CD4-positive, alpha-beta T cell treated with Interleukin-10 for 1 hour (primary cell): ENCODE measurements at regions not wholly inside any gene's neighbourhood (a gene's known extent, or its start where the extent isn't known, plus 50 kb on each side); places are given as distances from the start of the nearest gene placed in this dataset.
"Not testable (repeated sequence)": the region's sequence is repeated elsewhere in the genome, so short reads cannot be mapped to it uniquely, and the experiment has no call there.

ENCODE experiments used
- DNase-seq: peaks from one replicate; pipeline ENCODE4 v3.0.0-alpha.2; 2020

GRCh38 chr7:155377838-155378579 is 79.9 kb upstream of the EN2 start:
- DNase-seq = no peak

- no peak for DNase-seq
Measured at GRCh38 chr7:155378580-155378934, 79.4 kb upstream of the EN2 start.

DNA sequence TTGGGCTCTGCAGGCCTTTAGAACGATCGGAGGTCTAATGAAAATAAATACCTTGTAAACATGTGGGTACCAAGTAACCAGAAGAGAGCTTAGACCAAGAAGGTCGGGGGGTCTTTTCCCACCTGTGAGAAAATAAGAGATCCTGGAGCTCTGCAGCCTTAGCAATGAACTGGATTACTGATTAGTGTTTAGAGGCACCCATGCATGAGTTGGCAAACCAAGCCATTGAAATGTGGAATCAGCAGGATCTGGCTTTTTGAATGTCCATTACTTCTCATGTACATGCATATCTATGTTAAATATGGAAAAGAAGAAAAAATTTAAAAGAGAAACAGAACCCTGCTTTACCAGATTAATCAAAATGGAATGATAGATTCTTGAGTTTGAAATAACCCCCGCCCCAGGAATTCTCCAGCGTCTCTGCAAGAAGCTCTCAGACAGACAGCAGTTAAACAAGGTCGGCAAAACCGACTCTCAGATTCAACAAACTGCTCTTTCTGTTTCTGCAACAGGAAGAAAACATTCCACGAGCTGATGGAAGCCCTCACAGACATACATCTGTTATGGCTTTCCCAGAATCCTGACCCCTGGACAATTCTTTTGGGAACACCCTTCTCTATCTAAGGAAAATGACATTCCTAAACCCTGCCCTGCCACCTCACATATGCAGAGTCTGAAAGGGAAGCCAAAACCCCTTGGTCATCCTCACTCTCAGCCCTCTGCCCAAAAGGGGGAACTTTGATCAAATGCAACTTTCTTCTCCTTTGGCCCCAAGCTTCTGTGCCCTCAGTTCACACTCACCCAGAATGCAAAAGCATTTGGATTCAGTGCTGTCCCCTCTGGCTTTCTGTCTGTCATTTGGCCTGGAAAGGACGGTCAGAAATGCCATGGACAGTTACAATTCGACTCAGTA is 78.7 kb upstream of the EN2 start:
- no peak for DNase-seq

DNA sequence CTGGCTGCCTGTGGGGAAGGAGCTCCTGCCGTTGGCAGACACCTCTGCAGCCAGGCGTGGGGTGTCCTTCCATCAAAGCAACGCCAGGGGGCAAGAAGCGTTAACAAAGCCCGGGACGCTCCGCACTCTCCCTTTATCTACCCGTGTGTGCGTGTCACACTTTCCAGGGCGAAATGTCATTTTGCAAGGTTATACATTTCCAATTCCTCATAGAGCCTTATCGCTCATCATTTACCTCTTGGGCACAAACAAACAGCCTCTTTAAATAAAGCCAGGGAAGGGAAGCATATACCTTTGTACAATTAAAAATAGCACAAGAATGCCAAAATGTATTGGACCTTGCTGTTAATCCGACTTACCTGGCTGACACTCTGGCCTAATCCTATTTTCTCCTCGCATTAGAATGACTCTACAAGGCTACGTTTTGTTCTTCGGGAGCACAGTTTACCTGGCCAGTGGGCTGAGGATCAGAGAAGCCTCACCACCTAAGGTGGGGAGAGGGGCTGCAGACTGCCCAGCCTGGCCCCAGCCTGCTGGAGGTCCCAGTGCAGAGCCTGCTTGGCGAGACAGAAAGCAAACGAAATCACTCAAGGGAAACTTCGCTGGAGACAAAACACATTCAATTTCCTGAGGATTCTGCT is 77.6 kb upstream of the EN2 start:
- DNase-seq = peak; percentile 58

DNA sequence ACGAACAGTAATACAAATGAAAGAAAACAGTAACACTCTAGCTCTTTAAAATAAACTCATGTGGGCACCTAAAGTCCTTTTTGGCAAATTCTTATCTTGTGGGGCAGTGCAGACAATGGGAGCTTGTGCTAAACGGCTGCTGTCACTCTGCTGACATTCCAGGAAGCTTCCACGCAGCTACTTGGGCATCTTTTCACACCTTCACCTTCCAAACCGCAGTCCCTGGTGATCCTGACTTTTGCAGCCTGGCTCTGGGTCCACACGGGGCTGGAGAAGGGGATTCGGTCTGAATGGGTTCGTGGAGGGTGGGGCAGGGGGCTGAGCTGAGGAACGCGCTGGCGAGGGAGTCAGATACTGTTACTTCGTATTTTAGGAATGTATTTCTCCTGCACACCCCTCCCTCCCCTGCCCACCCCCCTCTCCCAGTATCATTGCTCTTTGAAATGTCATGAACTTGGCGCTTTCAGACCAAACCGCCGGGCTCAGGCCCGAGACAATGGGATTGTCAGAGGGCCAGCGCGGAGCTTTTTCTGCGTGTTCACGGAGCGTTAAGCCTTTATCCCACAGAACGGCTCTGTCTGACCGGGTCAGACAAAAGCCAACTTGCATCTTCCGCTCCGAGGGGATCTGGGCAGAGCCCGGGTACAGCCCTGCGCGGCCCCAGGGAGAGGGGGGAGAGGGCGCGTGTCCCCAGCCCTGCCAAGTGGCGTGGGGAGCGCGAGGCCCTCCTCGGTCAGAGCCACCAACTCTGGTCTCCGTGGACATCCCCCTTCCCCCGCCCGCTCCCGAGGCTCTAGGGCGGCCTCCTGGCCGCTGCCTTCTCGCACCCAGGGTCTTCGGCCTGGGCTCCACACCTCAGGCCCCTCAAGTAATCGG is 76.7 kb upstream of the EN2 start:
- no peak for DNase-seq

DNA sequence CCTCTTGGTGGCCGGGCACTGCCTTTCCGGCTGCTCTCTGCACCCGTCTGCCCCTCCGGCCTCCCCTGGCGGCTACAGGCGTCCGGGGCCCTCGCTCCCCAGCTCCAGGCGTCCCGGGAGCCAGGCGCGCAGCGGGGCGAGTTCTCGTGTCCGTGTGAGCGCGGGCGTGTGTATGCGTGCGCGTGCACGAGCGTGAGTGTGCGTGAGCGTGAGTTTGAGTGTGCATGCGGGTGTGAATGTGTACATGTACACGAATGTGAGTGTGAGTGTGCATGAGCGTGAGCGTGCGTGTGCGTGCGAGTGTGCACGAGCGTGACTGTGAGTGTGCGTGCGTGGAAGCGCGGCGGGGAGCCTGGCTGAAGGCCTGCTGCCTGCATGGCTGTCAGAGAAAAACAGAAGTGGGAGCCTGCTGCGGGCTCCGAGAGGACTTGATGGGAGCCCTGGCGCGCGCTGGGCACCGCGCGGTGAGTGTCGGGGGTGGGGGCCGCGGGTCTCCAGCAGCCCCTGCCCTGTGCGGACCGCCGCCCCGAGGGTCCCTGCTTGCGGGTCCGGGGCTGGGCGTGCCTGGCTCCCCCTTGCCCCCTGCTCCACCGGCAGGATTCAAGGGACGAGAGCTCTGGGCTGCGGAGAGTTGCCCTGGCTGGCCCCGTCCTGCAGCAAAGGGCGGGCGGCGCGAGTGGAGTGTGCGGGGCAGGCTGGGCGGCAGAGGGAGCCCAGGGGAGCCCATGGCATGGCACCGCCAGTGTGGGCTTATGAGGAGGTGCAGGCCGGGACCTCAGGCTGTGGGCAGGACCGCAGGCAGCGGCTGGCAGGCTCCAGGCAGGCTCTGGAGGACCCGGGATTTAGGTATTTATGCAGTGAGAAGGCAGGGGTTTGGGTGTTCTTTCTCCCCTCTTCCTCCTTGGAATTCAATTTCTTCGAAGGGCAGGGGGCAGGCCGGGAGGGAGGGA is 75.8 kb upstream of the EN2 start:
- no peak for DNase-seq

GRCh38 chr7:155382802-155383171 is 75.1 kb upstream of the EN2 start:
- no peak for DNase-seq

DNA sequence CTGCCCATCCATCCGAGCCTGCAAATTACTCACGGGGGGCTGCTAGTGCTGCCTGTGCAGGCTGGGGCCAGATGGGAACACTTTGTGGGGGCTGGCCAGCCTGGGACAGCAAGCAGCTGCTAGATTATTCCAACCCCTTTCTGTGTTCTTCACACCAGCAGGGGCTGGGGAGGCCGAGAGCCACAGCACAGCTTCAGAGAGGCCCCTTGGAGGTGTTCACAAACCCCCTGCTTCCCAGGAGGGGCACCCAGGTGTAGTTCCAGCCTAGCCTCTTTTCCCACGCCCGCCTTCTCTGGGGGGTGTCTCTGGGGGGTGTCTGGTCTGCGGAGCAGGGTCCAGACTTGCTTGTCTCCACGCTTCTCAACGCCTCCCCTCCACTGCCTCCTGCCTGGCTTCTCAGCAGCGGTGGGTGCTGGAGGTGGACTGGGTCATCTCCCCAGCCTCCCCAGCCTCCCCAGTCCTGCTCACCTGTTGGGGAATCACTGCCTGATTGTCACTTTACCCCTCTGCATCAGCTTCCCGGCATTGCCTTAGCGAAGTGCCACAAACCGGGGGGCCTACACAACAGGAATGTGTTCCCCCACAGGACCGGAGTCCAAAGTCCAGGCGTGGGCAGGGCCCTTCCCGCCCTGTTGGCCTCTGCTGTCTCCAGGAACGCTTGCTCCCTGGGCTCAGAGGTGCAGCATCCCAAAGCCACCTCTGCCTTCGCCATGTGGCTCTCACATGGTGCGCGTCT is 74.0 kb upstream of the EN2 start:
- DNase-seq = no peak

DNA sequence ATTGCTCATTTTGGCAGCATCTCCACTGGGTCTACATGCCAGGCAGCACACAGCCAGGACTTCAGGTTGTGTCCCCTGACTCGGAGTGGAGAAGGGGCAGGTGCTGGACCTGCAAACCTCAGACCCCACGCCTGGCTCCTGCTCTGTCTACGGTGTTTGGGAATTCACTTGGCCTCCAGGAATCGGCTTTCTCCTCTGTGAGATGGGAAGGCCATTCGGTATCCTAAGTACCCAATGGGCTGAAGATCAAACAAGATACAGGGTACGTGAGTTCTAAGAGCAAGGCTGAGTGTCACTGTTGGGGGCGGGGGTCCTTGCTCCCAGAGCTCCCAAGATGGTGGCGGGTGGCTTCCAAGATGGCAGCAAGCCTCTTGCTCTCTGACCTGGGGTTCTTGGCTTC is 73.2 kb upstream of the EN2 start:
- no peak for DNase-seq

GRCh38 chr7:155385182-155385581 is 72.7 kb upstream of the EN2 start:
- DNase-seq = not testable (repeated sequence)

- DNase-seq = no peak
Measured at GRCh38 chr7:155386608-155387007, 71.3 kb upstream of the EN2 start.

- no peak for DNase-seq
Measured at GRCh38 chr7:155387066-155387620, 70.8 kb upstream of the EN2 start.

GRCh38 chr7:155388561-155388960 is 69.4 kb upstream of the EN2 start:
- DNase-seq = no peak

DNA sequence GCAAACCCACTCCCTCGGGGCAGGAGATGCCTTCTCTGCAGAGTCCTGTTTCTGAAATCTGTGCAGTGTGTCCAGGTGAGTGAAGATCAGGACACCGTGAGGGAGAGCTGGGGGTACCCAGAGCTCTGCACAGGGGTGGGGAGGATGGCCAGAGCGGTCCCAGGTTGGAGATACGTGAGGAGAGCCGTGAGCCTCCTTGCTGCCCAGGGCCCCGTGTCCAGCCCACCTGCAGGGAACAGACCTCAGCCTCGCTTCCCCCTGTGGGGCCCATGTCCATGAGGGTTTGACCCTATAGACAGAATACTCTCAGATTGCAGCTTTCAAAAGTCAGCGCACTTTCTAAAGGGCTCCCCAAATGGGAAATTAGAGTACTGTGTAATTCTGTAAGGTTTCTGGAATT is 66.5 kb upstream of the EN2 start:
- no peak for DNase-seq

DNA sequence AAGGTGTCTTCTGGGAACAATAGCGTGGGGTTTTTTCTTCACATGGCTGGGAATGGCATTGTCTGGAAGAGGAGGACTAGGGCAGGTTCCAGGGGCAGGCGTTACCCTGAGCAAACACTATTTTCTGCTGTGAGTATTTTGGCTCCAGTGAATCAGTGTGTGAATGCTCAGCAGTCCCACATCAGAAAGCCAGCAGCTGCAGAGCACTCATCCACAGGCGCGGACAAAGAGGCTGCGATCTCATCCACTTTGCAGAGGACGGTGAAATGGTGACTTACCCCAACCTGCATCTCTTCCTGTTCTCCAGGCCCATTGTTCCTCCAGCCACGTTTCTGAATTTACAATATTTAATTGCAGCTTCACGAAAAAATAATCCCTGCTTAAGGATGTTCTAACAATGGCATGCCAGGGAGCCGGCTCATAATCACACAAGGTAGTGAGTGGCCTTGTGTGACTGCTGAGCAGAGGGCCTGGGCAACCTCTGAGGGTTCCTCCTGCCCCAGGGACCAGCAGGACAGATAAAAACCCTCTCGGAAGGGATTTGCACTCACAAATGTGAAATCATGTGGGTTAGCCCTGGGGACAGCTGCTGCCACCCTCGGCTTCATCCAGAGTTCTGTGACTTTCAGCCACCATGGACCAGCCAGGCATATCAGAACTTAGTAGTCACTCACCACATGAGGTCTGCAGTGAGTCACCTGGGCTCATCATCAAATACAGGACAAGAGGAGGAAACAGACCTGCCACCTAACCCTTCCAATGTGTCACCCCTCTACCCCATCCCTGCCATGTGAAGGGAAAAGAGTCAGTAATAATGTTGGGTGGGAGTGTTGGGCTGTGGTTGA is 65.0 kb upstream of the EN2 start:
- DNase-seq = no peak

- DNase-seq = no peak
Measured at GRCh38 chr7:155394413-155394812, 63.5 kb upstream of the EN2 start.

- no peak for DNase-seq
Measured at GRCh38 chr7:155395176-155395797, 62.6 kb upstream of the EN2 start.

DNA sequence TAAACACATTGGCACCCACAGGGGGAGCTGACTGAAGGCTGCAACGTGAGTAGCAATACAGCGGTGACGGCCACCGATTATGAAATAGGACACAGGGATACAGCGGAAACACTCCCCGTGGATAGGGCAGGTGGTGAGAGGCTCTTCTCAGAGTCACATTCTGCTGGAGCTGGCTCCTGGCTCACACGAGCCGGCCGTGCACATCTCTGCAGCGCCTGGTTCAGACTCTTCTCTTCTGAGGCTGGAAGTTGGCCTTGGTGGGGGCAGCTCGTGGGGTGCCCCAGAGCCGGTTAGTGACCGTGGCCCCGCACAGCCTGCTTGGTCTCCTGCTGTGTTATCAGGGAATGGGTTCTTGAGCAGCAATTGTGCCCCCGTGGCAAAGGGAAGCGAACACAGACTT is 61.3 kb upstream of the EN2 start:
- DNase-seq = no peak
